MM.1S (cell line): ENCODE measurements at regions not wholly inside any gene's neighbourhood (a gene's known extent, or its start where the extent isn't known, plus 50 kb on each side); places are given as distances from the start of the nearest gene placed in this dataset.

Source experiments
- DNase-seq: peaks from one replicate; pipeline ENCODE4 v3.0.0-alpha.2; 2015
- H2AFZ ChIP-seq: fragments of 300-600 bp; sonication (generic); 2 replicates; pipeline ENCODE4 v1.6.0; 2016; ENCODE audit warnings: antibody characterized with exemption, low read length
- H3F3A ChIP-seq: fragments of 300-600 bp; sonication (generic); 2 replicates; pipeline ENCODE4 v1.6.1; 2016; ENCODE audit warnings: mild to moderate bottlenecking, antibody characterized with exemption, low read length, moderate library complexity, mixed read lengths; ENCODE audit not compliant: insufficient read depth
- H3K27ac ChIP-seq: fragments of 300-600 bp; sonication (generic); 2 replicates; pipeline ENCODE4 v1.5.1; 2016; ENCODE audit warnings: mild to moderate bottlenecking, low read length
- H3K27me3 ChIP-seq: fragments of 300-600 bp; sonication (generic); replicated peaks from 2 replicates; pipeline ENCODE4 v1.6.0; 2016; ENCODE audit warnings: low read length; ENCODE audit not compliant: insufficient read depth
- H3K36me3 ChIP-seq: fragments of 300-600 bp; sonication (generic); replicated peaks from 2 replicates; pipeline ENCODE4 v1.6.1; 2016; ENCODE audit warnings: mild to moderate bottlenecking, low read length, mixed read lengths; ENCODE audit not compliant: insufficient read depth
- H3K4me1 ChIP-seq: fragments of 300-600 bp; sonication (generic); 2 replicates; pipeline ENCODE4 v1.6.1; 2016; ENCODE audit warnings: low read length, mixed read lengths
- H3K4me2 ChIP-seq: fragments of 300-600 bp; sonication (generic); 2 replicates; pipeline ENCODE4 v1.6.0; 2016; ENCODE audit warnings: low read depth, low read length
- H3K4me3 ChIP-seq: fragments of 300-600 bp; sonication (generic); 2 replicates; pipeline ENCODE4 v1.5.1; 2016; ENCODE audit warnings: low read length, mixed read lengths
- H3K79me2 ChIP-seq: fragments of 300-600 bp; sonication (generic); 2 replicates; pipeline ENCODE4 v1.6.1; 2016; ENCODE audit warnings: mixed run types, low read length, mixed read lengths
- H3K9ac ChIP-seq: fragments of 300-600 bp; sonication (generic); 2 replicates; pipeline ENCODE4 v1.6.1; 2016; ENCODE audit warnings: low read length, mixed read lengths
- H3K9me2 ChIP-seq: fragments of 300-600 bp; sonication (generic); replicated peaks from 2 replicates; pipeline ENCODE4 v1.6.1; 2016; ENCODE audit warnings: mild to moderate bottlenecking, low read length, mixed read lengths; ENCODE audit not compliant: insufficient read depth
- H3K9me3 ChIP-seq: fragments of 300-600 bp; sonication (generic); replicated peaks from 2 replicates; pipeline ENCODE4 v1.6.1; 2016; ENCODE audit warnings: mild to moderate bottlenecking, low read length, mixed read lengths; ENCODE audit not compliant: insufficient read depth
- H4K20me1 ChIP-seq: fragments of 300-600 bp; sonication (generic); 2 replicates; pipeline ENCODE4 v1.6.1; 2016; ENCODE audit warnings: mild to moderate bottlenecking, low read length, moderate library complexity, mixed read lengths; ENCODE audit not compliant: insufficient read depth
- EZH2 ChIP-seq: fragments of 300-600 bp; sonication (generic); optimal IDR thresholded peaks from 2 replicates; pipeline ENCODE3; 2017; ENCODE audit warnings: low read depth, mild to moderate bottlenecking, antibody characterized with exemption, low read length, mixed read lengths
- EZH2phosphoT487 ChIP-seq: fragments of 300-600 bp; sonication (generic); IDR thresholded peaks from 2 replicates; pipeline ENCODE4 v1.6.1; 2018; ENCODE audit warnings: antibody characterized with exemption, low read length
- TF ChIP-seq, protein P1 (sequence below): fragments of 300-600 bp; sonication (generic); IDR thresholded peaks from 2 replicates; pipeline ENCODE4 v1.5.1; 2016; ENCODE audit warnings: antibody characterized with exemption, low read length, mixed read lengths

GRCh38 chr9:83153030-83153429 lies 90.1 kb upstream of the RASEF start:
- Histone ChIP-seq H3K9me2 (no peaks in the 10 kb centered on the region), H3K36me3 (no peaks in the 10 kb centered on the region), H3K9me3 (no peaks in the 10 kb centered on the region), H3K4me1 (peaks cover 26% of the 10 kb centered on the region), H3K4me3 (no peak overlapping the region), H3K27ac (no peak overlapping the region), H3K79me2 (no peaks in the 10 kb centered on the region), H3F3A (peaks cover 12% of the 10 kb centered on the region), H3K4me2 (no peak overlapping the region), H3K27me3 (no peaks in the 10 kb centered on the region), H4K20me1 (no peaks in the 10 kb centered on the region), H2AFZ (no peak overlapping the region), H3K9ac (no peak overlapping the region)
- TF ChIP-seq, protein P1, sequence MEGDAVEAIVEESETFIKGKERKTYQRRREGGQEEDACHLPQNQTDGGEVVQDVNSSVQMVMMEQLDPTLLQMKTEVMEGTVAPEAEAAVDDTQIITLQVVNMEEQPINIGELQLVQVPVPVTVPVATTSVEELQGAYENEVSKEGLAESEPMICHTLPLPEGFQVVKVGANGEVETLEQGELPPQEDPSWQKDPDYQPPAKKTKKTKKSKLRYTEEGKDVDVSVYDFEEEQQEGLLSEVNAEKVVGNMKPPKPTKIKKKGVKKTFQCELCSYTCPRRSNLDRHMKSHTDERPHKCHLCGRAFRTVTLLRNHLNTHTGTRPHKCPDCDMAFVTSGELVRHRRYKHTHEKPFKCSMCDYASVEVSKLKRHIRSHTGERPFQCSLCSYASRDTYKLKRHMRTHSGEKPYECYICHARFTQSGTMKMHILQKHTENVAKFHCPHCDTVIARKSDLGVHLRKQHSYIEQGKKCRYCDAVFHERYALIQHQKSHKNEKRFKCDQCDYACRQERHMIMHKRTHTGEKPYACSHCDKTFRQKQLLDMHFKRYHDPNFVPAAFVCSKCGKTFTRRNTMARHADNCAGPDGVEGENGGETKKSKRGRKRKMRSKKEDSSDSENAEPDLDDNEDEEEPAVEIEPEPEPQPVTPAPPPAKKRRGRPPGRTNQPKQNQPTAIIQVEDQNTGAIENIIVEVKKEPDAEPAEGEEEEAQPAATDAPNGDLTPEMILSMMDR: no peak
- no peak for DNase-seq

- no peaks in the 10 kb centered on the region for H3K9me2 ChIP-seq
- no peak overlapping the region for H3K4me2 ChIP-seq
- no peaks in the 10 kb centered on the region for H3K79me2 ChIP-seq
- H3K27ac ChIP-seq: no peak overlapping the region
- no peak overlapping the region for H3K9ac ChIP-seq
- no peaks in the 10 kb centered on the region for H4K20me1 ChIP-seq
- peaks cover 12% of the 10 kb centered on the region for H3F3A ChIP-seq
- H3K36me3 ChIP-seq: no peaks in the 10 kb centered on the region
- H3K27me3 ChIP-seq: no peaks in the 10 kb centered on the region
- no peaks in the 10 kb centered on the region for H3K9me3 ChIP-seq
- TF ChIP-seq, protein P1: no peak
- TF ChIP-seq EZH2phosphoT487 (no peak), EZH2 (no peak)
- no peak overlapping the region for H2AFZ ChIP-seq
- no peak for DNase-seq
- peaks cover 26% of the 10 kb centered on the region for H3K4me1 ChIP-seq
- H3K4me3 ChIP-seq: no peak overlapping the region
Observed at GRCh38 chr9:83151627-83152137, 88.7 kb upstream of the RASEF start.

DNA sequence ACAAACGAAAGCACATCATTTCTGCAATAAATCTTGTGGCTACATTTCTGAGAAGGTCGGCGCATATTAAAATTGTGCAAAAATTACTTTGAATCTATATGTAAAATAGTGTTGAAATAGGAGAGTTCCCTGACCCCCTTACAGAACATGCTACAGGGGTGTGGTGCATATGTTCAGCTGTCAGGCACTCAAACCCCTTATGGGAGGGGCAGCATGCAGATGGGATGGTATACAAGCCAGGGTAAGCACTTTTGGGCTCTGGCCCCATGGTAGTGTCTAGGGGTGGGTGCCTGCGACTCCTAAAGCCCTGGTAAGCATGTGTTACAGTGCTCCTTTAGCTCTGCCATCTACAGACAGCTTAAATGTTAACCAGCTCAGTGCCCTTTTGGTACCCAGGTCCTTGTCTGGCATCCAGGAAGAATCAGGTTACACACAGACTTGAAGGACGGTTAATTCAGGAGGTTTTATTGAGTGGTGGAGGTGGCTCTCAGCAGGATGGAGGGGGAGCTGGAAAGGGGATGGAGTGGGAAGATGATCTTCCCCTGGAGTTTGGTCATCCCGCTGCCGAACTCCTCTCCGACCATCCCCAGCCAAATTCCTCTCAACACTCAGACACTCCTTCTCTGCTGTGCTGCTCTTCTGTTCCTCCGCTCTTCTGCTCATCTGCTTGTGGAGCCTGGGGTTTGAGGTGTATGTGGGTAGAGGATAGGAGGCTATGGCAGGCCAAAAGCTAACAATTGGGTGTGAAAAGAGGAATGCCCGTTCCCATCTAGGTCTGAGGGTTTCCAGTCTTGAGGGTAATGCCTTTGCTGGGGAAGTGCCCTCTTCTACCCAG lies 84.6 kb upstream of the RASEF start:
- Histone ChIP-seq H3K4me2 (no peak overlapping the region), H3K27ac (no peak overlapping the region), H3K36me3 (no peaks in the 10 kb centered on the region), H3F3A (no peaks in the 10 kb centered on the region; the same call in 1 of the 2 replicates), H3K9me3 (no peaks in the 10 kb centered on the region), H3K4me1 (peaks cover 4% of the 10 kb centered on the region; the same call in 1 of the 2 replicates), H3K79me2 (no peaks in the 10 kb centered on the region), H2AFZ (no peak overlapping the region), H3K4me3 (no peak overlapping the region), H3K9me2 (no peaks in the 10 kb centered on the region), H3K27me3 (no peaks in the 10 kb centered on the region), H3K9ac (no peak overlapping the region), H4K20me1 (no peaks in the 10 kb centered on the region)
- no peak for DNase-seq
- no peak for TF ChIP-seq EZH2phosphoT487
- no peak for TF ChIP-seq EZH2
- TF ChIP-seq, protein P1: no peak
